GM23338 (cell line): ENCODE measurements at regions not wholly inside any gene's neighbourhood (a gene's known extent, or its start where the extent isn't known, plus 50 kb on each side); places are given as distances from the start of the nearest gene placed in this dataset.

Experiments
- CREB1 ChIP-seq: fragments of 250-450 bp; sonication (Bioruptor Pico); IDR thresholded peaks from 2 replicates; pipeline ENCODE4 v1.5.0; 2020; ENCODE audit warnings: low read depth, mild to moderate bottlenecking, moderate library complexity
- EZH2 ChIP-seq: fragments of 200-600 bp; sonication (generic); IDR thresholded peaks from one replicate; pipeline ENCODE4 v1.8.0; 2017; ENCODE audit warnings: antibody characterized with exemption, mild to moderate bottlenecking, low read depth; ENCODE audit not compliant: unreplicated experiment
- EZH2phosphoT487 ChIP-seq: fragments of 200-600 bp; sonication (generic); IDR thresholded peaks from one replicate; pipeline ENCODE4 v1.8.1; 2018; ENCODE audit warnings: antibody characterized with exemption; ENCODE audit not compliant: unreplicated experiment
- JUNB ChIP-seq: IDR thresholded peaks from one replicate; pipeline ENCODE4 v1.6.1; 2016; ENCODE audit warnings: antibody characterized with exemption; ENCODE audit not compliant: unreplicated experiment
- POLR2AphosphoS5 ChIP-seq: IDR thresholded peaks from 2 replicates; pipeline ENCODE4 v1.6.1; 2016; ENCODE audit warnings: antibody characterized with exemption, low read depth
- ZNF114 ChIP-seq: fragments of 250-450 bp; sonication (Bioruptor Pico); IDR thresholded peaks from 2 replicates; pipeline ENCODE4 v1.5.0; 2020; ENCODE audit warnings: mild to moderate bottlenecking, moderate library complexity
- ZNF331 ChIP-seq: fragments of 250-450 bp; sonication (Bioruptor Pico); IDR thresholded peaks from 2 replicates; pipeline ENCODE4 v1.5.0; 2020; ENCODE audit warnings: low read depth, mild to moderate bottlenecking, moderate library complexity
- TF ChIP-seq, protein P1 (sequence below), 2 experiments: fragments of 200-600 bp in 1 of 2; sonication (generic) in 1 of 2; conservative IDR thresholded peaks; 2 replicates each; pipeline versions ENCODE4 v1.5.1 to v1.6.1; 2016 to 2017; ENCODE audit warnings: antibody characterized with exemption in 2 of 2, low read depth in 2 of 2, mild to moderate bottlenecking in 2 of 2, moderate library complexity in 1 of 2
- TF ChIP-seq, protein P2 (sequence below): IDR thresholded peaks from one replicate; pipeline ENCODE4 v1.6.1; 2018; ENCODE audit warnings: antibody characterized with exemption; ENCODE audit not compliant: unreplicated experiment

DNA sequence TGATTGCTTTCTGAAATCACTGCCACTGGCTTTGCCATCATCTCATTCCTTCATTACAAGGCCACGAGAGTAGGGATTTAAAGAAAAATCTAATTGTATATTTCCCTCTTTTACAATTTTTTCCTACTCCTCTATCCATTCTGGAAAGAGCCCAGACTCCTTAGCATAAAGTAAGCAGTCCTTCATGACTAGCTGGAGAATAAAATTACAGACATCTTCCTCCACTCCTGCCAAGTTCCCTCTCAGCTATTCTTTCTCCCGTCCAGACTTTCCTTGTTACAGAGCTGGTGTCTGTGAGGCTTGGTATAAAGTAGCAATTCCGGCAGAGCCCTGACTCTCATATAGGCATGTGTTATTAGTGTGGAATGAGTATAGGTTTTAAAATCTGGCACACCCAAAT, 806.8 kb downstream of the PLCL1 start:
- TF ChIP-seq, protein P1, sequence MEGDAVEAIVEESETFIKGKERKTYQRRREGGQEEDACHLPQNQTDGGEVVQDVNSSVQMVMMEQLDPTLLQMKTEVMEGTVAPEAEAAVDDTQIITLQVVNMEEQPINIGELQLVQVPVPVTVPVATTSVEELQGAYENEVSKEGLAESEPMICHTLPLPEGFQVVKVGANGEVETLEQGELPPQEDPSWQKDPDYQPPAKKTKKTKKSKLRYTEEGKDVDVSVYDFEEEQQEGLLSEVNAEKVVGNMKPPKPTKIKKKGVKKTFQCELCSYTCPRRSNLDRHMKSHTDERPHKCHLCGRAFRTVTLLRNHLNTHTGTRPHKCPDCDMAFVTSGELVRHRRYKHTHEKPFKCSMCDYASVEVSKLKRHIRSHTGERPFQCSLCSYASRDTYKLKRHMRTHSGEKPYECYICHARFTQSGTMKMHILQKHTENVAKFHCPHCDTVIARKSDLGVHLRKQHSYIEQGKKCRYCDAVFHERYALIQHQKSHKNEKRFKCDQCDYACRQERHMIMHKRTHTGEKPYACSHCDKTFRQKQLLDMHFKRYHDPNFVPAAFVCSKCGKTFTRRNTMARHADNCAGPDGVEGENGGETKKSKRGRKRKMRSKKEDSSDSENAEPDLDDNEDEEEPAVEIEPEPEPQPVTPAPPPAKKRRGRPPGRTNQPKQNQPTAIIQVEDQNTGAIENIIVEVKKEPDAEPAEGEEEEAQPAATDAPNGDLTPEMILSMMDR (conservative IDR thresholded peaks at IDR 0.05; ENCODE audit: low read depth in 2 of 2) = no peak
- TF ChIP-seq EZH2 = no peak
- no peak for TF ChIP-seq EZH2phosphoT487
- TF ChIP-seq, protein P2, sequence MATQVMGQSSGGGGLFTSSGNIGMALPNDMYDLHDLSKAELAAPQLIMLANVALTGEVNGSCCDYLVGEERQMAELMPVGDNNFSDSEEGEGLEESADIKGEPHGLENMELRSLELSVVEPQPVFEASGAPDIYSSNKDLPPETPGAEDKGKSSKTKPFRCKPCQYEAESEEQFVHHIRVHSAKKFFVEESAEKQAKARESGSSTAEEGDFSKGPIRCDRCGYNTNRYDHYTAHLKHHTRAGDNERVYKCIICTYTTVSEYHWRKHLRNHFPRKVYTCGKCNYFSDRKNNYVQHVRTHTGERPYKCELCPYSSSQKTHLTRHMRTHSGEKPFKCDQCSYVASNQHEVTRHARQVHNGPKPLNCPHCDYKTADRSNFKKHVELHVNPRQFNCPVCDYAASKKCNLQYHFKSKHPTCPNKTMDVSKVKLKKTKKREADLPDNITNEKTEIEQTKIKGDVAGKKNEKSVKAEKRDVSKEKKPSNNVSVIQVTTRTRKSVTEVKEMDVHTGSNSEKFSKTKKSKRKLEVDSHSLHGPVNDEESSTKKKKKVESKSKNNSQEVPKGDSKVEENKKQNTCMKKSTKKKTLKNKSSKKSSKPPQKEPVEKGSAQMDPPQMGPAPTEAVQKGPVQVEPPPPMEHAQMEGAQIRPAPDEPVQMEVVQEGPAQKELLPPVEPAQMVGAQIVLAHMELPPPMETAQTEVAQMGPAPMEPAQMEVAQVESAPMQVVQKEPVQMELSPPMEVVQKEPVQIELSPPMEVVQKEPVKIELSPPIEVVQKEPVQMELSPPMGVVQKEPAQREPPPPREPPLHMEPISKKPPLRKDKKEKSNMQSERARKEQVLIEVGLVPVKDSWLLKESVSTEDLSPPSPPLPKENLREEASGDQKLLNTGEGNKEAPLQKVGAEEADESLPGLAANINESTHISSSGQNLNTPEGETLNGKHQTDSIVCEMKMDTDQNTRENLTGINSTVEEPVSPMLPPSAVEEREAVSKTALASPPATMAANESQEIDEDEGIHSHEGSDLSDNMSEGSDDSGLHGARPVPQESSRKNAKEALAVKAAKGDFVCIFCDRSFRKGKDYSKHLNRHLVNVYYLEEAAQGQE = no peak
- no peak for TF ChIP-seq POLR2AphosphoS5
- TF ChIP-seq ZNF331 = no peak
- no peak for TF ChIP-seq JUNB
- no peak for TF ChIP-seq ZNF114 (CRISPR knock-in tag)
- no peak for TF ChIP-seq CREB1
